DOHH2 (cell line): ENCODE measurements at regions not wholly inside any gene's neighbourhood (a gene's known extent, or its start where the extent isn't known, plus 50 kb on each side); places are given as distances from the start of the nearest gene placed in this dataset.

Experiments
- H3F3A ChIP-seq: fragments of 200-600 bp; sonication (generic), shearing (Covaris generic); 2 replicates; pipeline ENCODE4 v1.6.0; 2016; ENCODE audit warnings: antibody characterized with exemption, mild to moderate bottlenecking; ENCODE audit not compliant: control insufficient read depth, insufficient read depth
- H3K27ac ChIP-seq: fragments of 200-600 bp; sonication (generic); 2 replicates; pipeline ENCODE4 v1.5.1; 2014; ENCODE audit warnings: low read depth, mild to moderate bottlenecking, low read length, moderate library complexity
- H3K27me3 ChIP-seq: fragments of 200-600 bp; sonication (generic); 2 replicates; pipeline ENCODE4 v1.6.1; 2014; ENCODE audit warnings: mild to moderate bottlenecking, low read length, mixed read lengths; ENCODE audit not compliant: control insufficient read depth
- H3K36me3 ChIP-seq: fragments of 200-600 bp; sonication (generic); 2 replicates; pipeline ENCODE4 v1.6.1; 2014; ENCODE audit warnings: mild to moderate bottlenecking, low read length, moderate library complexity, mixed read lengths; ENCODE audit not compliant: control insufficient read depth
- H3K4me1 ChIP-seq: fragments of 200-600 bp; sonication (generic); 2 replicates; pipeline ENCODE4 v1.6.1; 2014; ENCODE audit warnings: mild to moderate bottlenecking, low read length, mixed read lengths; ENCODE audit not compliant: control insufficient read depth
- H3K4me2 ChIP-seq: fragments of 200-600 bp; sonication (generic); 2 replicates; pipeline ENCODE4 v1.6.0; 2014; ENCODE audit warnings: mild to moderate bottlenecking, low read length, moderate library complexity
- H3K4me3 ChIP-seq: fragments of 200-600 bp; sonication (generic); 2 replicates; pipeline ENCODE4 v1.5.1; 2014; ENCODE audit warnings: mild to moderate bottlenecking, low read length, mixed read lengths
- H3K79me2 ChIP-seq: fragments of 200-600 bp; sonication (generic); 2 replicates; pipeline ENCODE4 v1.6.1; 2014; ENCODE audit warnings: mild to moderate bottlenecking, low read length, mixed read lengths; ENCODE audit not compliant: control insufficient read depth
- H3K9me2 ChIP-seq: fragments of 200-600 bp; sonication (generic); replicated peaks from 2 replicates; pipeline ENCODE4 v1.6.1; 2014; ENCODE audit warnings: mild to moderate bottlenecking, low read length, mixed read lengths; ENCODE audit not compliant: control insufficient read depth
- H3K9me3 ChIP-seq: fragments of 200-600 bp; sonication (generic); 2 replicates; pipeline ENCODE4 v1.6.1; 2014; ENCODE audit warnings: antibody characterized with exemption, low read length, mixed read lengths; ENCODE audit not compliant: control insufficient read depth, insufficient read depth
- H4K20me1 ChIP-seq: fragments of 200-600 bp; sonication (generic); 2 replicates; pipeline ENCODE4 v1.6.0; 2014; ENCODE audit warnings: low read depth, mild to moderate bottlenecking, antibody characterized with exemption, low read length, moderate library complexity; ENCODE audit not compliant: control insufficient read depth, insufficient read depth
- EZH2phosphoT487 ChIP-seq: fragments of 200-600 bp; sonication (generic); IDR thresholded peaks from 2 replicates; pipeline ENCODE4 v1.6.1; 2017; ENCODE audit warnings: borderline replicate concordance, mild to moderate bottlenecking, antibody characterized with exemption, low read length, moderate library complexity, mixed read lengths
- TF ChIP-seq, protein P1 (sequence below): fragments of 200-600 bp; sonication (generic); IDR thresholded peaks from one replicate; pipeline ENCODE4 v1.5.1; 2014; ENCODE audit warnings: antibody characterized with exemption, mild to moderate bottlenecking, low read depth, low read length; ENCODE audit not compliant: poor library complexity, severe bottlenecking

DNA sequence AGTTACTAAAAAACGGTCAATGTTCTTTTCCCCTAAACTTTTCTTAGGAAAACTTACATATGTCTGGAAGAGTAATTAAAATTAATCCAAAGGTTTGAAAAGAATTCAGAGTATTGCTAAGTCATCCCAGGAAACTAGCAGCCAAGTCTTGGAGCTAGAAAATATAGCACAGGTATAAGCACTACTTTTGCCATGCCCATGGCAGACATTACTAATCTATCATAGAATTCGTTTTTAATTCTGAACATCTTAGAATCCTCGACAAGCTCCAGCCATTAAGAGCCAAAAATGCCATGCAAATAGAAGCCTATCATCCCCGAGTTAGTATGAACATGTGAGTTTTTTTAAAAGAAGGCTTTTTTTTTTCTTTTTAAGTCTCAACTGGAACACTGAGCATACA, 395.0 kb downstream of the ZEB2 start:
- Histone ChIP-seq H3K27ac (no peak overlapping the region), H3K4me2 (no peak overlapping the region), H4K20me1 (no peaks in the 10 kb centered on the region), H3K4me3 (no peak overlapping the region), H3K4me1 (no peaks in the 10 kb centered on the region), H3K27me3 (no peaks in the 10 kb centered on the region), H3K9me3 (no peaks in the 10 kb centered on the region), H3K79me2 (no peaks in the 10 kb centered on the region), H3F3A (no peaks in the 10 kb centered on the region), H3K9me2 (no peaks in the 10 kb centered on the region), H3K36me3 (no peaks in the 10 kb centered on the region)
- TF ChIP-seq, protein P1, sequence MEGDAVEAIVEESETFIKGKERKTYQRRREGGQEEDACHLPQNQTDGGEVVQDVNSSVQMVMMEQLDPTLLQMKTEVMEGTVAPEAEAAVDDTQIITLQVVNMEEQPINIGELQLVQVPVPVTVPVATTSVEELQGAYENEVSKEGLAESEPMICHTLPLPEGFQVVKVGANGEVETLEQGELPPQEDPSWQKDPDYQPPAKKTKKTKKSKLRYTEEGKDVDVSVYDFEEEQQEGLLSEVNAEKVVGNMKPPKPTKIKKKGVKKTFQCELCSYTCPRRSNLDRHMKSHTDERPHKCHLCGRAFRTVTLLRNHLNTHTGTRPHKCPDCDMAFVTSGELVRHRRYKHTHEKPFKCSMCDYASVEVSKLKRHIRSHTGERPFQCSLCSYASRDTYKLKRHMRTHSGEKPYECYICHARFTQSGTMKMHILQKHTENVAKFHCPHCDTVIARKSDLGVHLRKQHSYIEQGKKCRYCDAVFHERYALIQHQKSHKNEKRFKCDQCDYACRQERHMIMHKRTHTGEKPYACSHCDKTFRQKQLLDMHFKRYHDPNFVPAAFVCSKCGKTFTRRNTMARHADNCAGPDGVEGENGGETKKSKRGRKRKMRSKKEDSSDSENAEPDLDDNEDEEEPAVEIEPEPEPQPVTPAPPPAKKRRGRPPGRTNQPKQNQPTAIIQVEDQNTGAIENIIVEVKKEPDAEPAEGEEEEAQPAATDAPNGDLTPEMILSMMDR: no peak
- TF ChIP-seq EZH2phosphoT487: no peak

DNA sequence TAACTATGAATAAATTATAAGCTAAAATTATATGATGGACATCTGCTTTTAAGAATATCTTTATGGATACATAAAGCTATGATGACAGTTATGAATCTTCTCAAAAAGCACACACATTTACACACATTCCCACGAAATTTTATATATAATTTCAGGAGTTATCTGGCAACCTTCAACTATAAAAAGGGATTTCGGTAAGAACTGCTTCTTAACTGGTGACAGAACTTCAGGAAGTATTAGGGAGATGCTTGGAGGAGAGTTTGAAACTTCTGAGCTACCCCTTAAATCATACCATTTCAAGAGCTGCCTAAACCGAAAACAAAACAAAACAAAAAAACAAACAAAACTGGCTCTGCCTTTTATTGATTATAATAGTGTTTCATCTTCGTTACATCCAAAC, 399.4 kb downstream of the ZEB2 start:
- H3F3A ChIP-seq: no peaks in the 10 kb centered on the region
- no peaks in the 10 kb centered on the region for H3K4me1 ChIP-seq
- H3K79me2 ChIP-seq: no peaks in the 10 kb centered on the region
- H3K36me3 ChIP-seq: no peaks in the 10 kb centered on the region
- H3K4me2 ChIP-seq: no peak overlapping the region
- H3K9me2 ChIP-seq: no peaks in the 10 kb centered on the region
- no peak overlapping the region for H3K27ac ChIP-seq
- H4K20me1 ChIP-seq: no peaks in the 10 kb centered on the region
- H3K9me3 ChIP-seq: no peaks in the 10 kb centered on the region
- H3K4me3 ChIP-seq: no peak overlapping the region
- H3K27me3 ChIP-seq: no peaks in the 10 kb centered on the region
- TF ChIP-seq, protein P1: no peak
- no peak for TF ChIP-seq EZH2phosphoT487

- Histone ChIP-seq H3K27ac (no peak overlapping the region), H4K20me1 (no peaks in the 10 kb centered on the region), H3K79me2 (no peaks in the 10 kb centered on the region), H3K27me3 (no peaks in the 10 kb centered on the region), H3K9me2 (no peaks in the 10 kb centered on the region), H3K9me3 (no peaks in the 10 kb centered on the region), H3K4me2 (no peak overlapping the region), H3F3A (no peaks in the 10 kb centered on the region), H3K4me1 (no peaks in the 10 kb centered on the region), H3K4me3 (no peak overlapping the region), H3K36me3 (no peaks in the 10 kb centered on the region)
- TF ChIP-seq, protein P1: no peak
- TF ChIP-seq EZH2phosphoT487: no peak
Observed at GRCh38 chr2:144117086-144117485, 402.8 kb downstream of the ZEB2 start.
